K562 (cell line): ENCODE measurements at regions not wholly inside any gene's neighbourhood (a gene's known extent, or its start where the extent isn't known, plus 50 kb on each side); places are given as distances from the start of the nearest gene placed in this dataset.

ENCODE experiments used
- BRD4 ChIP-seq: fragments of 200-600 bp; sonication (generic); IDR thresholded peaks from 2 replicates; pipeline ENCODE4 v1.6.1; 2017; ENCODE audit warnings: inconsistent platforms
- CCAR2 ChIP-seq: fragments of 200-400 bp; formaldehyde crosslinking; IDR thresholded peaks from 2 replicates; pipeline ENCODE4 v1.6.1; 2017; ENCODE audit warnings: mild to moderate bottlenecking, low read depth, low read length
- HDGF ChIP-seq: fragments of 450-650 bp; IDR thresholded peaks from 2 replicates; pipeline ENCODE4 v1.6.1; 2016
- NBN ChIP-seq: fragments of 450-650 bp; IDR thresholded peaks from 2 replicates; pipeline ENCODE4 v1.6.1; 2016; ENCODE audit warnings: low read depth, mild to moderate bottlenecking
- RFX1 ChIP-seq: fragments of 450-650 bp; IDR thresholded peaks from 2 replicates; pipeline ENCODE4 v1.6.1; 2016; ENCODE audit warnings: mild to moderate bottlenecking, moderate library complexity
- SP2 ChIP-seq: IDR thresholded peaks from 2 replicates; pipeline ENCODE4 v1.6.1; 2011; ENCODE audit warnings: mild to moderate bottlenecking, low read depth, low read length, moderate library complexity; ENCODE audit not compliant: poor library complexity, severe bottlenecking; ENCODE audit errors: extremely low read depth
- SRF ChIP-seq, 2 experiments: fragments of 250-450, 450-650 bp in 1 of 2; sonication (Bioruptor Pico) in 1 of 2; sonication (generic) in 1 of 2; formaldehyde crosslinking; IDR thresholded peaks; 2 replicates each; pipeline versions ENCODE4 v1.5.0 to v1.5.1; 2020 to 2022; ENCODE audit warnings: mild to moderate bottlenecking in 1 of 2, missing genetic modification reagents in 1 of 2
- ZNF224 ChIP-seq: sonication (generic); formaldehyde crosslinking; IDR thresholded peaks from 2 replicates; pipeline ENCODE4 v1.8.0; 2022; ENCODE audit warnings: mild to moderate bottlenecking, missing genetic modification reagents
- ZNF239 ChIP-seq: fragments of 250-450 bp; sonication (Bioruptor Pico); IDR thresholded peaks from 2 replicates; pipeline ENCODE4 v1.4.0; 2020; ENCODE audit warnings: mild to moderate bottlenecking
- ZNF431 ChIP-seq: sonication (generic); formaldehyde crosslinking; IDR thresholded peaks from 2 replicates; pipeline ENCODE4 v1.8.0; 2022; ENCODE audit warnings: mild to moderate bottlenecking, missing genetic modification reagents
- TF ChIP-seq, protein P1 (sequence below): fragments of 150-350 bp; IDR thresholded peaks from 2 replicates; pipeline ENCODE4 v1.6.1; 2014; ENCODE audit warnings: low read depth, mild to moderate bottlenecking, low read length, borderline replicate concordance

GRCh38 chr18:34023471-34023870, 201.2 kb downstream of the NOL4 start (continued):
- no peak for TF ChIP-seq CCAR2
- TF ChIP-seq ZNF239: no peak
- no peak for TF ChIP-seq BRD4
- no peak for TF ChIP-seq ZNF224 (CRISPR knock-in tag)
- TF ChIP-seq SRF (CRISPR knock-in tag; IDR thresholded peaks at IDR 0.05): no peak
- no peak for TF ChIP-seq HDGF
- TF ChIP-seq, protein P1, sequence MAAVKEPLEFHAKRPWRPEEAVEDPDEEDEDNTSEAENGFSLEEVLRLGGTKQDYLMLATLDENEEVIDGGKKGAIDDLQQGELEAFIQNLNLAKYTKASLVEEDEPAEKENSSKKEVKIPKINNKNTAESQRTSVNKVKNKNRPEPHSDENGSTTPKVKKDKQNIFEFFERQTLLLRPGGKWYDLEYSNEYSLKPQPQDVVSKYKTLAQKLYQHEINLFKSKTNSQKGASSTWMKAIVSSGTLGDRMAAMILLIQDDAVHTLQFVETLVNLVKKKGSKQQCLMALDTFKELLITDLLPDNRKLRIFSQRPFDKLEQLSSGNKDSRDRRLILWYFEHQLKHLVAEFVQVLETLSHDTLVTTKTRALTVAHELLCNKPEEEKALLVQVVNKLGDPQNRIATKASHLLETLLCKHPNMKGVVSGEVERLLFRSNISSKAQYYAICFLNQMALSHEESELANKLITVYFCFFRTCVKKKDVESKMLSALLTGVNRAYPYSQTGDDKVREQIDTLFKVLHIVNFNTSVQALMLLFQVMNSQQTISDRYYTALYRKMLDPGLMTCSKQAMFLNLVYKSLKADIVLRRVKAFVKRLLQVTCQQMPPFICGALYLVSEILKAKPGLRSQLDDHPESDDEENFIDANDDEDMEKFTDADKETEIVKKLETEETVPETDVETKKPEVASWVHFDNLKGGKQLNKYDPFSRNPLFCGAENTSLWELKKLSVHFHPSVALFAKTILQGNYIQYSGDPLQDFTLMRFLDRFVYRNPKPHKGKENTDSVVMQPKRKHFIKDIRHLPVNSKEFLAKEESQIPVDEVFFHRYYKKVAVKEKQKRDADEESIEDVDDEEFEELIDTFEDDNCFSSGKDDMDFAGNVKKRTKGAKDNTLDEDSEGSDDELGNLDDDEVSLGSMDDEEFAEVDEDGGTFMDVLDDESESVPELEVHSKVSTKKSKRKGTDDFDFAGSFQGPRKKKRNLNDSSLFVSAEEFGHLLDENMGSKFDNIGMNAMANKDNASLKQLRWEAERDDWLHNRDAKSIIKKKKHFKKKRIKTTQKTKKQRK: no peak
- TF ChIP-seq RFX1: no peak
- no peak for TF ChIP-seq ZNF431 (CRISPR knock-in tag)
- no peak for TF ChIP-seq NBN
- TF ChIP-seq SP2: no peak
